Hepatic stellate cell (primary cell): ENCODE measurements at regions not wholly inside any gene's neighbourhood (a gene's known extent, or its start where the extent isn't known, plus 50 kb on each side); places are given as distances from the start of the nearest gene placed in this dataset.

Source experiments
- DNase-seq: peaks from one replicate; pipeline ENCODE4 v3.0.0; 2011; ENCODE audit warnings: low spot score

GRCh38 chr4:23166919-23167318 lies 474.2 kb downstream of the GBA3 start:
- DNase-seq, result no peak

GRCh38 chr4:23166407-23166806 lies 473.7 kb downstream of the GBA3 start:
- DNase-seq, result no peak

GRCh38 chr4:23165669-23166068 lies 472.9 kb downstream of the GBA3 start:
- DNase-seq, result no peak

GRCh38 chr4:23163647-23164436 lies 471.1 kb downstream of the GBA3 start:
- no peak for DNase-seq

GRCh38 chr4:23162275-23162674 lies 469.5 kb downstream of the GBA3 start:
- DNase-seq, result no peak

GRCh38 chr4:23161787-23162186 lies 469.1 kb downstream of the GBA3 start:
- DNase-seq, result no peak

- DNase-seq, result no peak
Observed at GRCh38 chr4:23153076-23153475, 460.3 kb downstream of the GBA3 start.

GRCh38 chr4:23149815-23150214 lies 457.1 kb downstream of the GBA3 start:
- no peak for DNase-seq

GRCh38 chr4:23144707-23145106 lies 452.0 kb downstream of the GBA3 start:
- DNase-seq, result no peak

GRCh38 chr4:23135792-23136645 lies 443.3 kb downstream of the GBA3 start:
- peak; percentile 1 for DNase-seq

- DNase-seq, result no peak
Observed at GRCh38 chr4:23134331-23134730, 441.6 kb downstream of the GBA3 start.

GRCh38 chr4:23130845-23131244 lies 438.1 kb downstream of the GBA3 start:
- no peak for DNase-seq

GRCh38 chr4:23125118-23125517 lies 432.4 kb downstream of the GBA3 start:
- DNase-seq, result no peak

- DNase-seq, result no peak
Observed at GRCh38 chr4:23122666-23123400, 430.1 kb downstream of the GBA3 start.

- DNase-seq, result no peak
Observed at GRCh38 chr4:23120374-23120773, 427.6 kb downstream of the GBA3 start.

GRCh38 chr4:23117826-23118225 lies 425.1 kb downstream of the GBA3 start:
- no peak for DNase-seq

- no peak for DNase-seq
Observed at GRCh38 chr4:23114538-23114937, 421.8 kb downstream of the GBA3 start.

- DNase-seq, result no peak
Observed at GRCh38 chr4:23113104-23113503, 420.4 kb downstream of the GBA3 start.

- no peak for DNase-seq
Observed at GRCh38 chr4:23106516-23106915, 413.8 kb downstream of the GBA3 start.

GRCh38 chr4:23105759-23106370 lies 413.1 kb downstream of the GBA3 start:
- DNase-seq, result no peak

GRCh38 chr4:23097251-23097650 lies 404.5 kb downstream of the GBA3 start:
- DNase-seq, result no peak

- no peak for DNase-seq
Observed at GRCh38 chr4:23091711-23092110, 399.0 kb downstream of the GBA3 start.
